NCI-H1092 treated with DMSO at 0.1 percent for 48 hours (cell line): ENCODE measurements at regions not wholly inside any gene's neighbourhood (a gene's known extent, or its start where the extent isn't known, plus 50 kb on each side); places are given as distances from the start of the nearest gene placed in this dataset.
A peak's percentile ranks its signal among the peaks of the same experiment; 100 is the strongest.
"Not testable (repeated sequence)": the region's sequence is repeated elsewhere in the genome, so short reads cannot be mapped to it uniquely, and the experiment has no call there.

Experiments
- DNase-seq: peaks from one replicate; lab custom pipeline; 2025; lab: John Stamatoyannopoulos, UW

- DNase-seq, result no peak
These were observed 49.8 kb downstream of the ABCC12 start for GRCh38 chr16:48105976-48106375.

DNA sequence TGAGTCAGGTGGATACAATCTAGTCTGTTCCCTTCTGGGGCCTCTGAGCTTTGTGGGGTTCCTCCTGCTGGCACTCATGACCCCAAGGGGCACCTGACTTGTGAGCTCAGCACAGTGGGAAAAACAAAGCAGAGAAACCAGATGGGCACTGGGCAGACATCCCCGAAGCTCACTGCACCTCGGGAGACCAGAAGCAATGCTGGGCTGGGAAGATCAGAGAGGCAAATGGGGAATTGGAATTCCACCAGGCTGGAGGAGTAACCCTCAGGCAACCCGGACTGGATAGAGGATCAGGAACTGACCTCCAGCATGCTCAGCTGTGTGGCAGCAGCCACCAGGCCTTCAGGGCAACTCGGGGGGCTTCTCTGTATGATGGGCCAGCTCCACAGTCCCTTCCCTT is 50.3 kb downstream of the ABCC12 start:
- DNase-seq, result no peak

GRCh38 chr16:48103591-48103990 is 52.2 kb downstream of the ABCC12 start:
- no peak for DNase-seq

GRCh38 chr16:48102083-48103008 is 53.4 kb downstream of the ABCC12 start:
- peak; percentile 38 for DNase-seq

DNA sequence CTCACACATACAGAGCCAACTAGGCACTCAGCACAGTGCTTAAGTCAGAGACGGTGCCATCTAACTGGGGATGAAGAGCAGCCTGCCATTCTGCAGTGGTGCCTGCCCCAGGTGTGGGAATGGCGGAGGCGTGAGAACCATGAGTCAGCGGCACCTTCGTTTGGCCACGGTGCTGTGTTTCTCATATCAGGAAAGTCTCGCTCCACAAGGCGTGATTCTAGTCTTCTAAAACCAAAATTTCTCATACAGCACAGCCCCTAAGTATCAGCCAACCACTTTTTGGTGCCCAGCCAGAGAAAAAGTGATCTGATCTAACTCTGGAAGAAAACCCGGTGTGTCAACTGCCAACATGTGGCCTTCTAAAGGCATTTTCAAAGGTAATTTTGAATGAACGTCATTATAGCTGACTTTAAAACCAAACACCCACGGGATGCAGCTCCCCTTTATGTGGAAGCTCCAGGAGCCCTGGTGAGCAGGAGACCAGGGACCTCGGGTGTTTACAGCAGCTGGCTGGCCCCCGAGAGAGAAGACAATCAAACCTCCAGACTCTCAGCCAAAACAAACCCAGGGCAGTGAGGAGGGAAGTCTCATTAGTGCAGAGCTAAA is 54.6 kb downstream of the ABCC12 start:
- DNase-seq, result peak; percentile 59

GRCh38 chr16:48099455-48099854 is 56.3 kb downstream of the ABCC12 start:
- no peak for DNase-seq

DNA sequence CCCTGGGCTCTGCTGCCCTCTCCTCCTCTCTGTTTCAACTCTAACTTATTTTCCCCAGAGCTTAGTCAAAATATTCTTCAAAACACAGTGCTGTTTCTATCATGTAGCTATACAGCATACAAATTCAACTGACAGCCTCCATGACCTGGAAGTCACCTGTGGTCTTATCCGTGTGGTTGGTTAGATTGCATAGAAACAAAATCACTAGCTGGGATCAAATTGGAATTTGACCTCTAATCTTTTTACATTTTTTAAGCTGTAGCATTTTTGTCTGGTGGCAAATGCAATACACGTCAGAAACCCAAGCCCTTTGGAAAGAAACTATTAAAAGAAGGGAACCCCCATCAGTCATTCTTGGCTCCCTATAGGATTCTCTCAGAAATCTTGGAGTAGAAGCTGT is 57.3 kb downstream of the ABCC12 start:
- no peak for DNase-seq

GRCh38 chr16:48091117-48091516 is 64.7 kb downstream of the ABCC12 start:
- no peak for DNase-seq

GRCh38 chr16:48089053-48089792 is 66.6 kb downstream of the ABCC12 start:
- no peak for DNase-seq

DNA sequence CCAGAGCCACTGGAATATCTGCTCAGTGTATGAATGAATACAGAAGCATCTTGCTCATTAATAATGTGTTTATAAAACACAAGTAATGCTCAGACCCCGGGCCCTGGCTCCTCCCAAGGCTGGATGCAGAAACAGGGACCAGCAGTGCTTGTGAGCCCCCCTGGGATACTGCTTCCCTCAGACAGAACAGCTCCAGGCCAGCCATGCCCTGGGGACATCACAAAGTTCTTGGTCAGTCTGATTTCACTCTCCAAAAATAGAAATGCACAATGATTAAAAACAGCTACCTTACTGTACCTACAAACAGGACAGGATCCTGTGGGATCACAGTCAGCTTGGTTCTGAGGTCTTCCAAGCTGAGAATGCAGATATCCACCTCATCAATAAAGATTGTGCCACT is 68.2 kb downstream of the ABCC12 start:
- DNase-seq, result no peak

DNA sequence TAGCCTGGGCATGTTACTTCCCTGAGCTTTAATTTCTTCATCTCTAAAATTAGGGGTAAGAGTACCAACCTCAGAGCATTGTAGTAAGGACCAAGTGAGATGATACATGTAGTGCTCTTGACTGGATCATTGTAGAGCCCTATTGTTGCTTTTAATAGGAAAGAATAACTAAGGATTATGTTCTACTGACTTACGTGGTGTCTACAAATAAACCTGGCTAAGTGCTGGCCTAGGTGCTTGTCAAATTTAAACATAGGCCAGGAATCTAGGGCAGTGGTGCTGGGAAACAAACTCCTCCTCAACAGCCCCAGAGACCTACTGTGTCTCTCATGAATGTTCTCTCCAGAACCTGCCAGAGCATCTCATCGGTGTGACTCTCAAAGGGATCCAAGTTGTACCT is 69.4 kb downstream of the ABCC12 start:
- no peak for DNase-seq

DNA sequence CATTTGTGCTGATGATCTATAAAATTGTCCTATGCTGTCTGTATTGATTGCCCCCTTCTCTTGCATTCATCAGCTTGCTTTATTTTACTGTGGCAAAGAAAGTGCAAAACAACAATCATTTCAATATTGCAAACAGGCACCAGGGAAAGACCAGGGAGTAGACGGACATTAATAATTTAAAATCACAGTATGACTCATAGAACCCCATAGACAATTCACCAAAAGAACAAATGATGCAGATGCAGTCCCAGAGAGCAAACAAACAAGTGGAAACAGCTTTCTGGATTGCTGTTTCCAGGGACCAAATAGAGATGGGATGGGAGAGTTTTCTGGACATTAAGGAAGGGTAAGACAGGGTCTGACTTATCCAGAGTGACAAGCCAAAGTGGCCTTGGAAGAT is 70.1 kb downstream of the ABCC12 start:
- no peak for DNase-seq

- DNase-seq, result no peak
These were observed 71.0 kb downstream of the ABCC12 start for GRCh38 chr16:48084826-48085225.

DNA sequence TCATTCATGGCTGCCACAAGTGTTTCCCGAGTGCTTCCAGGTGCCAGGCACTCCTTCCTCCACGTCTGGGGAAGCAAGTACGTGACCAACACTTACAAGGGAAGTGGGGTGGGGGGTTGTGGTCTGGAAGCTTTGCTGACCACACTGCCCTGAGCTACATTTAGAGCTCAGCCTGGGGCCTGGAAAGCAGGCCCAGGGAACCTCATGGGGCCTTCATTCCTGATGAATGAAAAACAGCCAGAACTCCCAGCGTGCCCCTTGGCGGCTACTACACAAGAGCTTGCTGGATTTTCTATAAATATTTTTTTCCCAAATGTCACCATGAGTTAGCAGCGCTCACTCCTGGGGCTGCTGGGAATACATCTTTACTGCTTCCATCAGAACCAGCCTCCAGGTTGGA is 73.3 kb downstream of the ABCC12 start:
- DNase-seq, result no peak

- no peak for DNase-seq
These were observed 74.1 kb downstream of the ABCC12 start for GRCh38 chr16:48081656-48082055.

GRCh38 chr16:48076455-48077012 is 79.3 kb downstream of the ABCC12 start:
- DNase-seq, result no peak

GRCh38 chr16:48075398-48075797 is 80.4 kb downstream of the ABCC12 start:
- DNase-seq, result no peak

GRCh38 chr16:48067388-48067787 is 88.4 kb downstream of the ABCC12 start:
- DNase-seq, result no peak

GRCh38 chr16:48064971-48065370 is 90.8 kb downstream of the ABCC12 start:
- DNase-seq, result no peak

GRCh38 chr16:48062681-48063080 is 93.1 kb downstream of the ABCC12 start:
- DNase-seq, result no peak

GRCh38 chr16:48059936-48060335 is 95.9 kb downstream of the ABCC12 start:
- DNase-seq, result no peak

DNA sequence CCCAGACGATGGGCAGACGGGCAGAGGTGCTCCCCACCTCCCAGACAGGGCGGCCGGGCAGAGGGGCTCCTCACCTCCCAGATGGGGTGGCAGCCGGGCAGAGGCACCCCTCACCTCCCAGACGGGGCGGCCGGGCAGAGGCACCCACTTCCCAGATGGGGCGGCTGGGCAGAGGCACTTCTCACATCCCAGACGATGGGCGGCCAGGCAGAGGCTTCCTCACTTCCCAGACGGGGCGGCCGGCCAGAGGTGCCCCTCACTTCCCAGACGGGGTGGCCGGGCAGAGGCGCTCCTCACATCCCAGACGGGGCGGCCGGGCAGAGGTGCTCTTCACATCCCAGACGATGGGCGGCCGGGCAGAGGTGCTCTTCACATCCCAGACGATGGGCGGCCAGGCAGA is 96.6 kb downstream of the ABCC12 start:
- not testable (repeated sequence) for DNase-seq

DNA sequence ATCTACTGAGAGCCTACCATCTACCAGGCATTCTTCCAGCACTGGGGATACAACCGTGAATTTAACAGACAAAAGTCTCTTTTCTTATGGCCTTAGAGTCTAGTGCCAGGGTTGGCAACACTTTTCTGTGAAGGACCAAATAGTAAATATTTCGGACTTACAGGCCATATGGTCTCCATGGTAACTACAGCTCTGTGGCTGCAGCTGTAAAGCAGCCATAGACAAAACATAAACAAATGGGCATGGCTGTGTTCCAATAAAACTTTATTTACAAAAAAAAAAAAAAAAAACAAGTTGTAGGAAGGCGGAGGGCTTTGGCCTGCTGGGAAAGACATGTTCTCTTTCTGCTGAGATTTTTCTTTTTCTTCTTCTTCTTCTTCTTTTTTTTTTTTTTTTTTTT is 98.7 kb downstream of the ABCC12 start:
- DNase-seq, result no peak
